ENCODE measurements at regions not wholly inside any gene's neighbourhood (a gene's known extent, or its start where the extent isn't known, plus 50 kb on each side); places are given as distances from the start of the nearest gene placed in this dataset.
"Not testable (repeated sequence)": the region's sequence is repeated elsewhere in the genome, so short reads cannot be mapped to it uniquely, and the experiment has no call there.

DNA sequence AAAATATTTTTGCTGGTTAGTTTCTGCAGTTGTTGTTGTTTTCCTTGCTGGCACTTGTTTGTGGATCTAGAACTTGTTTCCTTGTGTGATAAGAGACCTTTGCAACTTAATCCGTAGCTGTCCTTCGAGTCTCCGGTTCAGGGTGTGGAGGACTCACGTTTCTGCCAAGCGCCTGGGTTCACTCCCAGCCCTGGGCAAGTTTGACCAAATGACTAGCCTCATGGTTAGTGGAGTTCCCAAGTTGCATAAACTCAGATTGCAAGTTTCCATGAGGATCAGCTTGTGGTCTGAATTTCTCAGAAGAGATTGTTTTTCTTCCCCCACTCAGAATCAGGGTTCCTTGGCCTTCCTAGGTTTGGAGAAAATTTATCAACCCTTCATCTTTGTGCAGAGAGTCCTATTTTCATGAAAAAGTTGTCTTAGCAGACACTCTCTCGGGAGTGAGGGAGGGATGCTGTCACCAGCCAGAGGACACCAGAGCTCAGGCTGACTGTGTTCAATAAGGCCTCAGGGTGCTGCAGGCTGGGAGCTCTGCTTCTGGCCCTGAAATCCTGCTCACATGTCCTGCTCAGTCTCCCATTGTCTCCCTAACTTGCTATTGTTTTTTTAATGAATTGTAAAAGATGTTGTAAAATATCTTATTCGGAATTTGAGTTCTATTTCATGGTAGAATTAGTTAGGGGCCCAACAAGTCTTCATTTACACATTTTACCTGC, 377.7 kb upstream of the KLF6 start:
- no peaks in the 10 kb centered on the region for H3K9me3 ChIP-seq
- H3K27ac ChIP-seq: no peak overlapping the region
- no peak overlapping the region for H3K4me3 ChIP-seq
- no peaks in the 10 kb centered on the region for H3K4me1 ChIP-seq
- H3K36me3 ChIP-seq: no peaks in the 10 kb centered on the region
- DNase-seq: no peak
- H3K27me3 ChIP-seq: no peaks in the 10 kb centered on the region
- TF ChIP-seq, protein P1, sequence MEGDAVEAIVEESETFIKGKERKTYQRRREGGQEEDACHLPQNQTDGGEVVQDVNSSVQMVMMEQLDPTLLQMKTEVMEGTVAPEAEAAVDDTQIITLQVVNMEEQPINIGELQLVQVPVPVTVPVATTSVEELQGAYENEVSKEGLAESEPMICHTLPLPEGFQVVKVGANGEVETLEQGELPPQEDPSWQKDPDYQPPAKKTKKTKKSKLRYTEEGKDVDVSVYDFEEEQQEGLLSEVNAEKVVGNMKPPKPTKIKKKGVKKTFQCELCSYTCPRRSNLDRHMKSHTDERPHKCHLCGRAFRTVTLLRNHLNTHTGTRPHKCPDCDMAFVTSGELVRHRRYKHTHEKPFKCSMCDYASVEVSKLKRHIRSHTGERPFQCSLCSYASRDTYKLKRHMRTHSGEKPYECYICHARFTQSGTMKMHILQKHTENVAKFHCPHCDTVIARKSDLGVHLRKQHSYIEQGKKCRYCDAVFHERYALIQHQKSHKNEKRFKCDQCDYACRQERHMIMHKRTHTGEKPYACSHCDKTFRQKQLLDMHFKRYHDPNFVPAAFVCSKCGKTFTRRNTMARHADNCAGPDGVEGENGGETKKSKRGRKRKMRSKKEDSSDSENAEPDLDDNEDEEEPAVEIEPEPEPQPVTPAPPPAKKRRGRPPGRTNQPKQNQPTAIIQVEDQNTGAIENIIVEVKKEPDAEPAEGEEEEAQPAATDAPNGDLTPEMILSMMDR (IDR thresholded peaks at IDR 0.05): no peak
- TF ChIP-seq POLR2AphosphoS5 (IDR thresholded peaks at IDR 0.05): no peak
- TF ChIP-seq POLR2A (IDR thresholded peaks at IDR 0.05): no peak
- TF ChIP-seq EP300 (IDR thresholded peaks at IDR 0.05): no peak
- WGBS, 2 donors: 55 to 86% methylated on average over 7 of the region's 7 CpGs
- intact Hi-C loops (cut with DNase I): no loop called here

DNA sequence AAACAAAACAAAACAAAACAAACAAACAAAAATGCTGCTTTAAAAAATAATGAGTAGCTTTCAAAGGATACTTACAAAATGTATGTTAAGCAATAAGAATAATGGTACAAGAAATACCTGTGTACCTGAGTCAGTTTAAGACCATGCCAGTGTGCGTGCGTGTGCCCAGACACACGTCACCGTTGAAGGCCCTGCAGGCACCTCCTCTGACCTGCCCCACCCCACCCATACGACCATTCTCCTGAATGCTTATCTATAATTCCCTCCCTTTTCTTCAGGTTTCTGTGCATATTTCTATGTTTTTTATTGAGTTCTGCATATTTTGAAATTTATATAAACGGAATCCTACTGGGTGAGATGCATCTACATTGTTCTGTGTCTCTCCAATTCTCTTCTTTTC, 374.2 kb upstream of the KLF6 start:
- H3K4me3 ChIP-seq: no peak overlapping the region
- no peaks in the 10 kb centered on the region for H3K9me3 ChIP-seq
- H3K36me3 ChIP-seq: no peaks in the 10 kb centered on the region
- no peak for TF ChIP-seq POLR2A (IDR thresholded peaks at IDR 0.05)
- TF ChIP-seq, protein P1 (IDR thresholded peaks at IDR 0.05): no peak
- no peak for TF ChIP-seq EP300 (IDR thresholded peaks at IDR 0.05)
- no peak for TF ChIP-seq POLR2AphosphoS5 (IDR thresholded peaks at IDR 0.05)
- intact Hi-C loops (cut with DNase I): no loop called here
- no peaks in the 10 kb centered on the region for H3K27me3 ChIP-seq
- H3K27ac ChIP-seq: no peak overlapping the region
- DNase-seq: no peak
- WGBS, 2 donors: 92 to 94% methylated on average over 6 of the region's 6 CpGs
- H3K4me1 ChIP-seq: no peaks in the 10 kb centered on the region

DNA sequence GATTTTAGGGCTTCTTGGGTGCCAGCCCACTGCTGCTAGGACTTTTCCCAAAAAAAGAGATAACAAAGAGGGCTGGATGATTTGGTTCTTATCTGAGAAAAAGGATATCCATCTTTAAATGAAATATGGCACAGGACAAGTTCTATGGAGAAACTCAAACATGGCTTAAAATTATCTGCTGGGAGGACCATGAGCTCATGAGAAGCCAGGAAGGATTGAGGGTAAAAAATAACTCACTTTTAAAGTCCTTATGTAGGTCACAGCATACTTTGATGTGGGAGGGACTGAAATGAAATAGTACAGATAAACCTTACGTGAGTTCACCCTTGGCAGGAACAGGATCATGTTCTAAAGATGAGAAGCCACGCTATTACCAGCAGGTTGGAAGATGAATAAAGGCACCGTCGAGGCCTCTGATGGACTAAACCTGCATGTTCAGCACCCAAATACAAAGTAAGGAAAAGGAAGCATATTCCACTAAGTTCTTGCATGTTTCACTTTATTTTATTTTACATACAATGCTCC, 369.2 kb upstream of the KLF6 start:
- TF ChIP-seq EP300 (IDR thresholded peaks at IDR 0.05) (no peak), POLR2AphosphoS5 (IDR thresholded peaks at IDR 0.05) (no peak), POLR2A (IDR thresholded peaks at IDR 0.05) (no peak)
- TF ChIP-seq, protein P1 (IDR thresholded peaks at IDR 0.05): no peak
- H3K27ac ChIP-seq: no peak overlapping the region
- no peak overlapping the region for H3K4me3 ChIP-seq
- H3K27me3 ChIP-seq: no peaks in the 10 kb centered on the region
- no peaks in the 10 kb centered on the region for H3K9me3 ChIP-seq
- H3K36me3 ChIP-seq: no peaks in the 10 kb centered on the region
- 81 to 89% methylated on average over 4 of the region's 4 CpGs for WGBS, 2 donors
- DNase-seq: no peak
- intact Hi-C loops (cut with DNase I): no loop called here
- no peaks in the 10 kb centered on the region for H3K4me1 ChIP-seq

DNA sequence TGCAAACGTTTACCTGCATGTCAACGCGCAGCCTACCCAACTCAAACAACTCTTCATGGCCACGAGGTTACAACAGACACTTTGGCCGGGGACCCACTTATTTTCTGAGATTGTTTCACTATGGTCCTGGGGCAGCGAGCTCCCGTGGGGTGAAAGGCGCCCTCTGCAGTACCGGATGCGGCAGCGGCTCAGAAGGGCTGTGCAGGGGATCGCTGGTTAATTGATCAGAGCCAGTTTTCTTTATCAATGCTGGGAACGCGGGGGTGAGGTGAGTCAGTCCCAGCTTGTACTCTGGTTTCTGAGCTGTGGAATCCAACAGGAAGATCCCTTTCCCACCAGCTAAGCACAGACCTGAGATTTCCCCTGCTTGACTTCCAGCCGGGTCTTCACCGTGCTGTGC, 366.5 kb upstream of the KLF6 start:
- Histone ChIP-seq H3K36me3 (no peaks in the 10 kb centered on the region), H3K4me1 (no peaks in the 10 kb centered on the region), H3K4me3 (no peak overlapping the region), H3K27me3 (no peaks in the 10 kb centered on the region), H3K9me3 (no peaks in the 10 kb centered on the region), H3K27ac (no peak overlapping the region)
- TF ChIP-seq POLR2AphosphoS5 (IDR thresholded peaks at IDR 0.05) (no peak), EP300 (IDR thresholded peaks at IDR 0.05) (no peak), POLR2A (IDR thresholded peaks at IDR 0.05) (no peak)
- TF ChIP-seq, protein P1 (IDR thresholded peaks at IDR 0.05): no peak
- no peak for DNase-seq
- WGBS, 2 donors: 91% methylated on average over 16 of the region's 16 CpGs
- intact Hi-C loops (cut with DNase I): no loop called here

DNA sequence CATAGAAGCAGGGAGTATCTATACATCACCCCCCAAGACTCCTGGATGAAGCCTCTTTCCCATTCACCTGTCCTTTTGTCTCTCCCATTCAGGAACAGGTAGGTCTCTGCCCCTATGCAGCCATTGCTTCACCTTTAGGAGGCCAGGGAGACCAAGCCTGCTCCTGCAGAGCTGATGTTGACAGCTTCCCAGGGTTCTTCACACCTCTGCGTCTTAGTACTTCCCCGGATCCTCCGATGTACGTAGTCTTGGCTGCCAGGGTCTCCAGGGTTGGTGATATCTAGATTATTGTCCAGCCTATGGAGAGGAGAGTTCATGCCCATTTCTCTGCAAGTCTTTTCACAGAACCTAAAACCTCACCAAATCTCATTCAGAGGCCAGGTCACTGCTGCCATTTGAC, 365.7 kb upstream of the KLF6 start:
- DNase-seq: no peak
- no peaks in the 10 kb centered on the region for H3K36me3 ChIP-seq
- no peak overlapping the region for H3K27ac ChIP-seq
- H3K4me3 ChIP-seq: no peak overlapping the region
- H3K9me3 ChIP-seq: no peaks in the 10 kb centered on the region
- 97 to 99% methylated on average over 4 of the region's 4 CpGs for WGBS, 2 donors
- TF ChIP-seq POLR2A (IDR thresholded peaks at IDR 0.05) (no peak), POLR2AphosphoS5 (IDR thresholded peaks at IDR 0.05) (no peak), EP300 (IDR thresholded peaks at IDR 0.05) (no peak)
- TF ChIP-seq, protein P1 (IDR thresholded peaks at IDR 0.05): no peak
- H3K27me3 ChIP-seq: no peaks in the 10 kb centered on the region
- no peaks in the 10 kb centered on the region for H3K4me1 ChIP-seq
- intact Hi-C loops (cut with DNase I): no loop called here

DNA sequence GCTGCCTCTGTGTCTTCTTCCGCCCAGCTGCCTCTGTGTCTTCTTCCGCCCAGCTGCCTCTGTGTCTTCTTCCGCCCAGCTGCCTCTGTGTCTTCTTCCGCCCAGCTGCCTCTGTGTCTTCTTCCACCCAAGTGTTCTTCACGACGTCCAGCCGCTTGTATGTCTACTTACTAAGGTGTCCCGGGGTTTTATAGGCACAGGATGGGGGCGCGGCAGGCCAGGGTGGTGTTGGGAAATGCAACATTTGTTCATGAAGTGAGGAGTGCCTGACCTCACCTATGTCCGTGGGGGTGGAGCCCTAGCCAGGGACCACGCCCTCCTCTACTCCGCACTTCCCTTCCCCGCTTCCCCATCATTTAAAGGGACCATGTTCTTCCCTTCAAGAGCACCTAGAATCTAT, 364.5 kb upstream of the KLF6 start:
- H3K4me3 ChIP-seq; H3K27ac ChIP-seq; H3K36me3 ChIP-seq; H3K4me1 ChIP-seq; H3K27me3 ChIP-seq; H3K9me3 ChIP-seq; intact Hi-C loops (cut with DNase I); DNase-seq: not testable (repeated sequence)
- WGBS, 2 donors: 81 to 87% methylated on average over 14 of the region's 14 CpGs

All from sigmoid colon (tissue), 6 donors.